ENCODE measurements at regions not wholly inside any gene's neighbourhood (a gene's known extent, or its start where the extent isn't known, plus 50 kb on each side); places are given as distances from the start of the nearest gene placed in this dataset.

GRCh38 chr10:31606841-31607240 is 287.8 kb downstream of the ZEB1 start:
- no peak for DNase-seq (ENCODE audit: low spot score)

DNA sequence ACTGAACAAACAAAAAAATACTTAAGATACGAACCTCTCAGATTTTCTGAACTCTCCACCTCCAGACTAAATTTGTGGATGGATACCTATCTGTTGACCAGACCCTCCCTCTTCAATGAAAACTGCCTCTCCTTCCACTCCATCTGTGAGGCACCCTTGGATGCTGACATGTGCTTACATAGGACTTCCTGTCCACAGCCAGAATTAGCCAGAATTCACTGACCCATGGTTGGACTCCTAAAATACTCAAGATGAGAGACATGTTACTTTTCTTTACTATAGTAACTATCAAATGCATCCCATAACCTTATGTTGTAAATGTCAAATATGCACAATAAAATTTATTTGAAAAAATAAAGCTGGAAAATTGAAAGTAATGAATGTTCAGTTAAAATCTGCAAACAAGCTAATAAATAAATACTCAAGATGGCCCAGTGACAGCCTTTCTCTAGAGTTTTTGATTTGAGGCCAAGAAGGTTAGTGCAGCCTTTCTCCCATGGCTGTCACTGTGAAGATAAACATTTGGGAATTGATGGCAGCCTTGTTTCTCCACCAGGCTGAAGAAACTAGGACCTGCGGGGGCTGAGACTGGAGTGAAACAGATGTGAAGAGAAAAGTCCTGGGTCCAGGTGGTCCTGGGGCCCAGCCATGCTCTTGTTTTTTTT is 287.0 kb downstream of the ZEB1 start:
- DNase-seq (ENCODE audit: low spot score), result no peak

DNA sequence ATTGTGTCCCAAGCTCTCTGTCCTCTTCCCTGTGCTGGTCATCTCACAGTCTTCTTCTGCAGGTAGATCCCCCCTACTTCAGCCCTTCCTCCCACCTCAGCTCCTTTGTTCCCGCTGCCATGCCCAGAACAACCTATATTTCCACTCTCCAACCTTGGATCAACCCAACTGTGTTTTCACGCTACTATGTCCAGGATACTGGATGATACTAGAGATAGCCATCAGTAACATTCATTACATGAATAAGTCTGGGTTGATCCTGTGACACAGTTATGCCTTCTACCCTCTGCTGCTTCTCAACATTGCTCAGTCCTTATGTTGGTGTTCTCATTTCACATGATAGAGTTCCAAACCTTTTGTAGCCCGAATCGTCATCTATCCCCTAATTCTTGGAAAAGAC is 286.4 kb downstream of the ZEB1 start:
- DNase-seq (ENCODE audit: low spot score), result no peak

DNA sequence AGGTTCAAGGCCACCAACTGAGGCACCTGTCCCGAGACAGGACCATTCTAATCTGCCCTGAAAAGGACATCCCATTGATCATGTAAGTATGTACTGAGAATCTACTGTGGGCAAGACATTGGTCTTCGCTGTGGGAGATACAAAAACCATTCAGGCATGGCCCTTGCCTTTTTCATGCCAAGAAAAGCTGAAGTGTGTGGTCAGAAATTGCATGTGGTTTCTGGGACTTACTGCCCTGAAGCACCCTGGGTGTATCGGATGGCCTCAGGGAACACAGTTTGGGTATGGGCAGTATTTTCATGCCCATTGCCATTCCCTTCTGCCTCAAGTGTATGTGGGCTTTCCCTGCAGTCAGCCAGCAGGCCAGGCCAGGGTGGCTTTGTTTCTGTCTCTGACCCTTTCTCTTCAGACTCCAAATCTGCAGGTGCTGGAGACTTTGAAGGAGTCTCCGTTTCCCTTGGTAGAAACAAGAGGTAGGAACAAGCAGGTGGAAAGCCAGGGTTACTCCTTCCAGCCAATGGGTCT is 285.7 kb downstream of the ZEB1 start:
- DNase-seq (ENCODE audit: low spot score), result no peak

DNA sequence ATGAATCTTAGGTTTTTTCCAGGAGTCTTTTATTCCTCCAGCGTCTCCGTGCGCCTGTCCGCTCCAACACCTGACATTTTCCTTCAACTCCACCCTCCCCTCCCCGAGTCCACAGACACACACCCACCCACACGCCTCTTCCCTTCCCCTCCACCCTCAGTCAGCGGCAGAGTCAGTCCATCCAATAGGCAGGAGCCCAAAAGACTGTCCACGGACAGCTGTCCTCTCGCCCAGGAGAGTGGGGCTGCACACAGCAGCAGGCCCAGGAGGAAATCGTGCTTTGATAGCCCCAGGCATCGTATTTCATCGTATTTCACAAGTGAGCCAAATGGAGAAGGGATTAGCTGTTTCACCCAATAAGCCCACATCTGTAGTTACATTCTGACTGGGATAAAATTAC is 285.1 kb downstream of the ZEB1 start:
- DNase-seq (ENCODE audit: low spot score), result no peak

DNA sequence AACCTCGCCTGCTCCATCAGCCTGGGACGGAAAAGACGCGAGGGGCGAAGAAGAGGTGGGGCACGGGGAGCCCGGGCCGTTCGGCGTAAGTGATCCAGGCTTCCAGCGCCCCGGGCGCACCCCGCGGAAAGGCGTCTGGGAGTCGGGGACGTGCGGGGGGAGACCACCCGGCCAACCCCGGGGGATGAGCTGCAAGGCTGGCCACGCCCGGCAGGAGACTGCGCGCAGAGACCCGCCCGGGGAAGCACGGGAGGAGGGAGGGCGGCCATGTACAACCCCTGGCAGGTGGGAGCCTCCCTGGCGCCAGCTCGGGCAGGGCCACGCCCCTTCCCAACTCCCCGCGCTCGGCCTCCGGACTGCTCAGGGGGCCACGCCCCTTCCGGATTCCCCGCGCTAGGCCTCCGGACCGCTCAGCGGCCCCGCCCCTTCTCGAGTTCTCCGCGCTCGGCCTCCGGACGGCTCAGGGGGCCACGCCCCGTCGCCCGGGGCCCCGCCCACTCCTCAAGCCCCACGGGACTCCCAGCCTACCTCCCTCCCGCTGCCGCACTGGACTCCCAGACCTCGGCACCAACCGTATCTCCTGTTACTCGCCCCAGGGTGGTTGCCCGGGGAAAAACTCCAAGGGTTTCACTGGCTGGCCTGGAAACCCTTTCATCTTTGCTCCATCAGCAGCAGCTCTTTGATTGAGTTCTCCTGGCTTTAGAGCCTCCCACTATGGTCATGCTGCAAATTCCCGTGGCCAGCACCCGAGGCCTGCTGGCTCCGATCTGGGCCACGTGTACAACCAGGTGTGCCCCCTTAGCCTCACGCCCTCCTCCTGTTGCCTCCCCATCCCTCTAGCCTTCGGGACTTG is 284.4 kb downstream of the ZEB1 start:
- DNase-seq (ENCODE audit: low spot score), result peak; percentile 69

- DNase-seq (ENCODE audit: low spot score), result no peak
Measured at GRCh38 chr10:31602541-31603234, 283.7 kb downstream of the ZEB1 start.

DNA sequence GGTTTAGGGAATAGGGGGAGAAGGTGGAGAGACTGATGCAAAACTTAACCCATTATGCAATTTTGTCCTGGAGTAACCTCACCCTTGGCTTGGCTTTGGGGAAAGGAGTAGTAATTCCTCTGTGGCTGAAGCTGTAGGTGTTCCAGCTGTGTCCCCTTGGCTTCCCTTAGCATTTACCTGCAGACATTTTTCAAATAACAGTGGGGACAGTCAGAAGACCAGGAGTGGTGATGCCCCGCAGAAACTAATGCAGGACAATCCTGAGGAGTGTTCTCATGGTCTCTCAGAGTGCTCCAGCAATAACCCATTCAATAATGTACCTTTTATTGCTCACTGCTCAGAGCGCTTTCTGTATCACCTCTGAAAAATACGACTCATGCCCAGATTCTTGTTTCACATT is 282.1 kb downstream of the ZEB1 start:
- no peak for DNase-seq (ENCODE audit: low spot score)

DNA sequence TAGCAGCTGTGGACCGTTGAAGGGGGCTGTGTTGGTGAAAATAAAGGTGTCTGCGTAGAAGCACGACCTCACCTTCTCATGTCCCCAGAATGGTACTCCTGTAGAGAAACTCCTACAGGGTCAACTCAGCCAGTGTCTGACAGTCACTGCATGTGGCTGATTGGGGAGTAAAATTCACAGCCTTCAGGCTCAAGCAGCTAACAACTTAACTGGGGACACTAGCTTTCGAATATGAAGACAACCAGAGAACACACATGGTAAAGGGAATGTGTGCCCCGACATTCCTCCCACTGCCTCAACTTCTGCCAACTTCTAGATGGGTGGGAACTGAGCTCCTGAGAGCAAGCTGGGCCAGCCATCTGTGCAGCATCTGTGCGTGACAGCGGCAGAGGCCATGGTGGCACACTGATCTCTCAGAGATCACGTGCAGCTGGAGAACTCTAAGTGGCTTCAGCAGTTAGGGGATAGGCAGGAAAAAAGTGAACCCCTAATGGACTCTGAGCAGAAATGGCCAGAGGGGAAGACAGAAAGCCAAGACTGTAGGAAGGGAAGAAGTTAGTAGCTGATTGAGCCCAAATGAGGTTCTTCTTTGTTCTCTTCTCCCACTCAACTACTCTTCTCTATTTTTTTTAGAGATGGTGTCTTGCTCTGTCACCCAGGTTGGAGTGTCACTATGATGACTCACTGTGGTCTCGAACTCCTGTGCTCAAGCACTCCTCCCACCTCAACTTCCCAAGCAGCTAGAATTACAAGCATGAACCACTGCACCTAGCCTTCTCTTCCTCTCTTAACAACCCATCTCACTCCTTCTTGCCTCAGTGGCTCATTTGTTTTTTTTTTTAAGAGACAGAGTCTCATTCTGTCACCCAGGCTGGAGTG is 280.8 kb downstream of the ZEB1 start:
- DNase-seq (ENCODE audit: low spot score), result no peak

DNA sequence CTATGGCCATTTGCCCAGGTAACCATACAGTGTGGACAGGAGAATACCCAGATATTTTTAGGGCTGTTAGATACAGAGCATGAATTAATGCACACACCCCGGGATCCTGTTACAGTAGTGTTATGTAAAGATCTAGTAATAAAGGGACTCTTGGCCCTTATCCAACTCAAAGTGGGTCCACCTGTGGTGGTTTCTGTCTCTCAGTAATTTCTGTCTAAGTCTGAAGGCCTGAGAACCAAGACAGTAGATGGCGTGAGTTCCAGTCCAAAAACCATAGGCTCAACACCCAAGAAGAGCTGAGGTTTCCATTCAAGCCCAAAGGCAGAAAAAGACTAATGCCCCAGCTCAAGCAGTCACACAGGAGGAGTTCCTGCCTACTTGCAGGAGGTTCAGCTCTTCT is 277.7 kb downstream of the ZEB1 start:
- no peak for DNase-seq (ENCODE audit: low spot score)

DNA sequence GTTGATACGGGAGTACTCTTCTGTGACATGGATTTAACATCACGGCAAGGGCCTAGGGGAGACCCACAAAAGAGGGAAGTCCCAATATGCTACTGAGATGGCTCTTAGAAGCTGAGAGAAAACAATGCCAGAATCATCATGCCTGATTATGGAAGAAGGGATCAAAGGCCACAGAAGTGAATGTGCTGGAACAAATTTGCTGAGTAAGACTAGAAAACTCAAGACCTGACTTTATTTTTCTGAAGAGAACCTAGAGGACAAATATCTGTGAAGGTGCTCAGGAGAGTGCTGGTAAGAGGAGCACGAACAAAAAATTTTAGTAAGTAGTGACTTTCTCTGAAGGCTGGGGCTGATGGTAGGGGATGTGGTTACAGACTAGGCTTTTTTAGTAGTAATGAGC is 277.0 kb downstream of the ZEB1 start:
- DNase-seq (ENCODE audit: low spot score), result no peak

GRCh38 chr10:31594347-31594873 is 275.4 kb downstream of the ZEB1 start:
- DNase-seq (ENCODE audit: low spot score), result no peak

GRCh38 chr10:31593124-31593523 is 274.1 kb downstream of the ZEB1 start:
- no peak for DNase-seq (ENCODE audit: low spot score)

GRCh38 chr10:31591569-31591968 is 272.6 kb downstream of the ZEB1 start:
- DNase-seq (ENCODE audit: low spot score), result no peak

GRCh38 chr10:31590023-31590800 is 271.2 kb downstream of the ZEB1 start:
- no peak for DNase-seq (ENCODE audit: low spot score)

GRCh38 chr10:31587691-31588090 is 268.7 kb downstream of the ZEB1 start:
- DNase-seq (ENCODE audit: low spot score), result no peak

DNA sequence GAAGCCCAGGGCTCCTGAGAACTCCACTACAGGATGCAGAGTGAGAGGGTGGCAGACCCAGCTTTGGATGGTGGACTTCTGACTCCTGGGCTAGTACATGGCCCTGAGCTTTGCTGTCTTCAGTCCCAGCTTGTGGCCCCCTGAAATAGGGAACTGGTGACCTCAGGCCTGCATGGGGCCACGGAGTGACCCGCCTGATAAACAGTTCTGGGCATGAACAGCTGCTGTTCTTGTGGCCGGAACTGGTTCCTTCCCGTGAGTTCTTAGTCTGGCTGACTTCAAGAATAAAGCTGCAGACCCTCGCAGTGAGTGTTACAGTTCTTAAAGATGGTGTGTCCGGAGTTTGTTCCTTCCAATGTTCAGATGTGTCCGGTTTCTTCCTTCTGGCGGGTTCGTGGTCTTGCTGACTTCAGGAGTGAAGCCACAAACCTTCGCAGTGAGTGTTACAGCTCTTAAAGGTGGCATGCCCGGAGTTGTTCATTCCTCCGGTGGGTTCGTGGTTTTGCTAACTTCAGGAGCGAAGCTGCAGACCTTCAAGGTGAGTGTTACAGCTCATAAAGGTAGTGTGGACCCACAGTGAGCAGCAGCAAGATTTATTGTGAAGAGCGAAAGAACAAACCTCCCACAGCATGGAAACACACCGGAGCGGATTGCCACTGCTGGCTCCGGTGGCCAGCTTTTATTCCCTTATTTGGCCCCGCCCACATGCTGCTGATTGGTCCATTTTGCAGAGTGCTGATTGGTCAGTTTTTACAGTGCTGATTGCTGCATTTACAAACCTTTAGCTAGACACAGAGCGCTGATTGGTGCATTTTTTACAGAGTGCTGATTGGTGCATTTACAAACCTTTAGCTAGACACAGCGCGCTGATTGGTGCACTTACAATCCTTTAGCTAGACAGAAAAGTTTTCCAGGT is 268.0 kb downstream of the ZEB1 start:
- no peak for DNase-seq (ENCODE audit: low spot score)

DNA sequence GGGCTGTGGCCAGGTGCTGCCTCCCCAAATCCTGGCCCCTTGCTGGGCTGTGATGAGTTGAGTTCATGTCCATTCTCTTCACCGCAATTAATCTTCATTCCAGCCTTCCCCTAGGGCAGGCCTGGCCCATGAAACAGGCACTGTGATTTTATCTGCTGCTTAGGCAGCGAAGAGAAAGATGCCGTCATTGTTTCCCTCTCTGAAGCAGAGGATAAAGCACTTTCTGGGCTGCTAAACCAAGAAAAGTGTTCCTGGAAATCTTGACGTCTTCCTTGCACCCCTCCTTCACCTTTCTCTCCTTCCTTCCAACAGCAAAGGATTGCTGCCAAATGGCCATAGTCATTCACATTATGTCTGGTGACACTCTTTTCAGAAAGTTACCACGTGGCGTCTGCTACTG is 265.9 kb downstream of the ZEB1 start:
- DNase-seq (ENCODE audit: low spot score), result no peak

DNA sequence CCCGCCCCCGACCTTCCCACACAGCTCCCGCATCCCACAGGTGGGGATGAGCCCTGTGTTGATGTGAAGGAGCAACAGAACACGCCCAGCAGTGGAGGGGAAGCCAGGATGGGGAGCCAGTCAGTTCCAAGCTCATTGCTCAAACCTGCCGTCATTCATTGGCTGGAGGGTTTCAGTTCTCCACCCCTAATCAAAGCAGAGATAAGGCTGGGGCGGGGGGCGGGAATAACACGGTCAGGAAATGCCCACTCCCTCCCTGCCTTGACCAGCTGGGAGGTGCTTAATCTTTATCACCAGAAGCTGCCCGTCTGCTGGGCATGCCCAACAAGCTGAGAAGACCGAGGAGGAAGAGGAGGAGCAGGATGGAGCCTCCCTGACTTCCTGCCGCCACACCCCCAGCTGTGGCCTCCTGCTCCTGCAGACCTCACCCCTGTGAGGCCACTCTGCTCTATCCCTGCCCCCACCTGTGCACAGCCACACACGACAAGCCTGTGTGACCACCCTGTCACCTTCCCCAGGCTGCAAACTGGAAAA is 265.1 kb downstream of the ZEB1 start:
- no peak for DNase-seq (ENCODE audit: low spot score)
